Lower leg skin (tissue), 3 donors: ENCODE measurements at regions not wholly inside any gene's neighbourhood (a gene's known extent, or its start where the extent isn't known, plus 50 kb on each side); places are given as distances from the start of the nearest gene placed in this dataset.

Source experiments
- POLR2A ChIP-seq, 2 donors: fragments of 450-650 bp; IDR thresholded peaks; one replicate each; pipeline ENCODE4 v1.6.1; 2016 to 2017; ENCODE audit warnings: antibody characterized with exemption in 2 of 2, mild to moderate bottlenecking in 1 of 2, moderate library complexity in 1 of 2
- TF ChIP-seq, protein P1 (sequence below), 3 donors: fragments of 450-650 bp; IDR thresholded peaks; one replicate each; pipeline ENCODE4 v1.5.1; 2016; ENCODE audit warnings: antibody characterized with exemption in 3 of 3, mild to moderate bottlenecking in 3 of 3, moderate library complexity in 2 of 3

DNA sequence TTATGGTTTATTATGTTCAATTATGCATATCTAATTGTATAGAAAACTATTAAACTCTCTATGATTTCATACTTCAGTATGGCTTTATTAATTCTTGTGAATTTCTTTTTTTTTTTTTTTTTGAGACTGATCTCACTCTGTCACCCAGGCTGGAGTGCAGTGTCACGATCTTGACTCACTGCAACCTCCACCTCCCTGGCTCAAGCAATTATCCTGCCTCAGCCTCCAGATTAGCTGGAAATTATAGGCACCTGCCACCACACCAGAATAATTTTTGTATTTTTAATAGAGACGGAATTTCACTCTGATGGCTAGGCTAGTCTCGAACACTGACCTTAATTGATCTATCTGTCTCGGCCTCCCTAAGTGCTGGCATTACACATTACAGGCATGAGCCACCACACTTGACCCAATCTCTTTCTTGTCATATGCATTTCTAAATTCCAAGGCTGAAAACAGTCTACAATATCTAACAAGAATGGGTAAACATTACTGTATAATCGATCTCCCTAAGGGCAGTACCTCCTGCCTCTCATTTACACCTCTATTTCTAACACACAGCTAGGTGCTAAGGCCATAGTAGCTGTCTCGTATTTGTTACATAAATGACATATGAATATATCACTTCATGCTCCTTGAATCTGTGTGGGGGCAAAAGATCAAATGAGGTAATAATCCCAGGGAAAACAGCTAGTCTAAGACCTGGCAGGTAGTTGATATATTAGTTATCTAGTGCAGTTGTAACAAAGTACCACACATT lies 258.2 kb upstream of the CDH8 start:
- TF ChIP-seq POLR2A (IDR thresholded peaks at IDR 0.05) = no peak
- TF ChIP-seq, protein P1, sequence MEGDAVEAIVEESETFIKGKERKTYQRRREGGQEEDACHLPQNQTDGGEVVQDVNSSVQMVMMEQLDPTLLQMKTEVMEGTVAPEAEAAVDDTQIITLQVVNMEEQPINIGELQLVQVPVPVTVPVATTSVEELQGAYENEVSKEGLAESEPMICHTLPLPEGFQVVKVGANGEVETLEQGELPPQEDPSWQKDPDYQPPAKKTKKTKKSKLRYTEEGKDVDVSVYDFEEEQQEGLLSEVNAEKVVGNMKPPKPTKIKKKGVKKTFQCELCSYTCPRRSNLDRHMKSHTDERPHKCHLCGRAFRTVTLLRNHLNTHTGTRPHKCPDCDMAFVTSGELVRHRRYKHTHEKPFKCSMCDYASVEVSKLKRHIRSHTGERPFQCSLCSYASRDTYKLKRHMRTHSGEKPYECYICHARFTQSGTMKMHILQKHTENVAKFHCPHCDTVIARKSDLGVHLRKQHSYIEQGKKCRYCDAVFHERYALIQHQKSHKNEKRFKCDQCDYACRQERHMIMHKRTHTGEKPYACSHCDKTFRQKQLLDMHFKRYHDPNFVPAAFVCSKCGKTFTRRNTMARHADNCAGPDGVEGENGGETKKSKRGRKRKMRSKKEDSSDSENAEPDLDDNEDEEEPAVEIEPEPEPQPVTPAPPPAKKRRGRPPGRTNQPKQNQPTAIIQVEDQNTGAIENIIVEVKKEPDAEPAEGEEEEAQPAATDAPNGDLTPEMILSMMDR (IDR thresholded peaks at IDR 0.05) = no peak
